Bone marrow (tissue), 2 donors: ENCODE measurements at regions not wholly inside any gene's neighbourhood (a gene's known extent, or its start where the extent isn't known, plus 50 kb on each side); places are given as distances from the start of the nearest gene placed in this dataset.

Experiments
- DNase-seq, 2 donors: peaks; one replicate each; lab custom pipeline; 2025; lab: John Stamatoyannopoulos, UW

- DNase-seq, result no peak
Measured at GRCh38 chr1:90134175-90134955, 139.5 kb downstream of the ZNF326 start.

GRCh38 chr1:90133133-90133532 lies 138.2 kb downstream of the ZNF326 start:
- DNase-seq, result no peak

GRCh38 chr1:90132306-90132705 lies 137.4 kb downstream of the ZNF326 start:
- no peak for DNase-seq

GRCh38 chr1:90127288-90127953 lies 132.5 kb downstream of the ZNF326 start:
- no peak for DNase-seq

- no peak for DNase-seq
Measured at GRCh38 chr1:90126834-90127233, 131.9 kb downstream of the ZNF326 start.

GRCh38 chr1:90122654-90123340 lies 127.9 kb downstream of the ZNF326 start:
- DNase-seq, result no peak

- no peak for DNase-seq
Measured at GRCh38 chr1:90114521-90115141, 119.7 kb downstream of the ZNF326 start.

GRCh38 chr1:90107990-90108389 lies 113.1 kb downstream of the ZNF326 start:
- no peak for DNase-seq

- DNase-seq, result no peak
Measured at GRCh38 chr1:90106311-90106710, 111.4 kb downstream of the ZNF326 start.

GRCh38 chr1:90104941-90105538 lies 110.1 kb downstream of the ZNF326 start:
- DNase-seq, result no peak

- no peak for DNase-seq
Measured at GRCh38 chr1:90100566-90100965, 105.7 kb downstream of the ZNF326 start.

- no peak for DNase-seq
Measured at GRCh38 chr1:90092441-90092840, 97.5 kb downstream of the ZNF326 start.
